ENCODE measurements at regions not wholly inside any gene's neighbourhood (a gene's known extent, or its start where the extent isn't known, plus 50 kb on each side); places are given as distances from the start of the nearest gene placed in this dataset.

- no peak for TF ChIP-seq CTCF (IDR thresholded peaks at IDR 0.05)
These were observed 242.1 kb upstream of the SGK1 start for GRCh38 chr6:134560019-134560418.

GRCh38 chr6:134557509-134557908, 239.6 kb upstream of the SGK1 start:
- no peak for ATAC-seq (ENCODE audit: low FRiP score)
- no peak for TF ChIP-seq CTCF (IDR thresholded peaks at IDR 0.05)
- no peak for DNase-seq (ENCODE audit: low spot score)

More at GRCh38 chr6:134560019-134560418, 242.1 kb upstream of the SGK1 start:
- no peak for DNase-seq (ENCODE audit: low spot score)
- ATAC-seq (ENCODE audit: low FRiP score), result no peak

- ATAC-seq (ENCODE audit: low FRiP score), result no peak
These were observed 237.8 kb upstream of the SGK1 start for GRCh38 chr6:134555672-134556071.

GRCh38 chr6:134553936-134554335, 236.0 kb upstream of the SGK1 start:
- DNase-seq (ENCODE audit: low spot score) (no peak), ATAC-seq (ENCODE audit: low FRiP score) (no peak)
- TF ChIP-seq CTCF (IDR thresholded peaks at IDR 0.05), result no peak

More at GRCh38 chr6:134555672-134556071, 237.8 kb upstream of the SGK1 start:
- no peak for DNase-seq (ENCODE audit: low spot score)
- no peak for TF ChIP-seq CTCF (IDR thresholded peaks at IDR 0.05)

GRCh38 chr6:134551245-134551960, 233.5 kb upstream of the SGK1 start:
- DNase-seq (ENCODE audit: low spot score) (no peak), ATAC-seq (ENCODE audit: low FRiP score) (peak; percentile 77)
- no peak for TF ChIP-seq CTCF (IDR thresholded peaks at IDR 0.05)

- no peak for TF ChIP-seq CTCF (IDR thresholded peaks at IDR 0.05)
- ATAC-seq (ENCODE audit: low FRiP score) (no peak), DNase-seq (ENCODE audit: low spot score) (no peak)
These were observed 232.7 kb upstream of the SGK1 start for GRCh38 chr6:134550604-134551003.

GRCh38 chr6:134549854-134550253, 231.9 kb upstream of the SGK1 start:
- no peak for DNase-seq (ENCODE audit: low spot score)
- ATAC-seq (ENCODE audit: low FRiP score), result no peak
- TF ChIP-seq CTCF (IDR thresholded peaks at IDR 0.05), result no peak
